CD4-positive, alpha-beta memory T cell (primary cell): ENCODE measurements at regions not wholly inside any gene's neighbourhood (a gene's known extent, or its start where the extent isn't known, plus 50 kb on each side); places are given as distances from the start of the nearest gene placed in this dataset.

Source experiments
- CTCF ChIA-PET: fragments of 350-600 bp; sonication (Branson Sonifier 250); formaldehyde crosslinking; loops from one replicate; lab custom pipeline; 2021; ENCODE audit warnings: inconsistent platforms; ENCODE audit not compliant: partially characterized antibody; lab: Charles Lee
- POLR2A ChIA-PET: fragments of 350-600 bp; sonication (Branson Sonifier 250); formaldehyde crosslinking; loops from one replicate; lab custom pipeline; 2021; ENCODE audit not compliant: partially characterized antibody; lab: Charles Lee
- DNase-seq, 5 donors: peaks; one replicate each; pipeline versions ENCODE4 v3.0.0 to v3.0.0-alpha.2; 2020 to 2022; ENCODE audit warnings: mixed read lengths in 1 of 5
- H3K27ac ChIP-seq: one replicate; pipeline ENCODE4 v1.7.0; 2013; ENCODE audit warnings: low read depth, low read length
- H3K27me3 ChIP-seq: 2 replicates; pipeline ENCODE4 v1.7.0; 2013; ENCODE audit warnings: mild to moderate bottlenecking, low read length, moderate library complexity; ENCODE audit not compliant: insufficient read depth
- H3K36me3 ChIP-seq: 2 replicates; pipeline ENCODE4 v1.7.0; 2013; ENCODE audit warnings: mild to moderate bottlenecking, low read length, moderate library complexity; ENCODE audit not compliant: insufficient read depth
- H3K4me1 ChIP-seq: 2 replicates; pipeline ENCODE4 v1.7.0; 2013; ENCODE audit warnings: mild to moderate bottlenecking, low read length, moderate library complexity; ENCODE audit not compliant: insufficient read depth
- H3K4me3 ChIP-seq, 2 donors: one replicate each; pipeline ENCODE4 v1.7.0; 2013; ENCODE audit warnings: low read length in 2 of 2, mild to moderate bottlenecking in 1 of 2
- H3K9me3 ChIP-seq, 2 donors: one replicate each; pipeline ENCODE4 v1.7.0; 2013; ENCODE audit warnings: low read length in 2 of 2, control low read depth in 1 of 2; ENCODE audit not compliant: control insufficient read depth in 1 of 2
- H3K27ac Mint-ChIP-seq, 7 donors: one replicate each; pipeline ENCODE4 v1.8.0; 2020 to 2021; ENCODE audit warnings: mixed read lengths in 7 of 7, mild to moderate bottlenecking in 6 of 7, inconsistent platforms in 3 of 7, moderate library complexity in 3 of 7
- H3K27me3 Mint-ChIP-seq, 2 donors: one replicate each; pipeline ENCODE4 v1.8.0; 2020 to 2021; ENCODE audit warnings: mixed read lengths in 2 of 2
- H3K36me3 Mint-ChIP-seq, 2 donors: one replicate each; pipeline ENCODE4 v1.8.0; 2020 to 2021; ENCODE audit warnings: mixed read lengths in 2 of 2, inconsistent platforms in 1 of 2, mild to moderate bottlenecking in 1 of 2
- H3K4me1 Mint-ChIP-seq, 4 donors: one replicate each; pipeline ENCODE4 v1.8.0; 2020 to 2021; ENCODE audit warnings: mixed read lengths in 4 of 4, mild to moderate bottlenecking in 1 of 4
- H3K4me3 Mint-ChIP-seq, 8 donors: one replicate each; pipeline ENCODE4 v1.8.0; 2020 to 2021; ENCODE audit warnings: mixed read lengths in 8 of 8, mild to moderate bottlenecking in 7 of 8, moderate library complexity in 6 of 8, inconsistent platforms in 3 of 8
- H3K9me3 Mint-ChIP-seq, 8 donors: one replicate each; pipeline ENCODE4 v1.8.0; 2020 to 2021; ENCODE audit warnings: mixed read lengths in 8 of 8, mild to moderate bottlenecking in 5 of 8, inconsistent platforms in 3 of 8, moderate library complexity in 1 of 8
- intact Hi-C: fragments of 100-400 bp; cut with micrococcal nuclease; formaldehyde crosslinking; loops from one replicate; pipeline ENCODE4 v1.15.1; 2023

DNA sequence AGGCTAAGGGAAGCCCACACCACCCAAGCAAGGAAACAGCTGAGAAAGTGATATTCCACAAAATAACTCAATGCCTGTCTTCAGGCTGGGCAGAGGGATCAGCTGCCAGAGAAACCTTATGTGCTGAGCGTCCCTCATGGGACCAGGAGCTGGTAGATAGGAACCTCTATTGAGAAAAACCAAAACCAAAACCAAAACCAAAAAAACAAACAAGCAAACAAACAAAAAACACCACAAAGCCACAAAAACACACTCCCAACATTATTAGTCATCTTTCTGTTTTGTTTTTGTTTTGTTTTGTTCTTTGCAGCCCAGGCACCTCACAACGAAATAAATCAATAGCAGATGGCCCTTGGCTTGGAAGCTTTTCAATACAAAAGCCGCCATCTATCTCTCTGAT, 760.8 kb upstream of the CELF2 start:
- intact Hi-C loops, result no loop called here
- CTCF ChIA-PET, result no interaction called here

DNA sequence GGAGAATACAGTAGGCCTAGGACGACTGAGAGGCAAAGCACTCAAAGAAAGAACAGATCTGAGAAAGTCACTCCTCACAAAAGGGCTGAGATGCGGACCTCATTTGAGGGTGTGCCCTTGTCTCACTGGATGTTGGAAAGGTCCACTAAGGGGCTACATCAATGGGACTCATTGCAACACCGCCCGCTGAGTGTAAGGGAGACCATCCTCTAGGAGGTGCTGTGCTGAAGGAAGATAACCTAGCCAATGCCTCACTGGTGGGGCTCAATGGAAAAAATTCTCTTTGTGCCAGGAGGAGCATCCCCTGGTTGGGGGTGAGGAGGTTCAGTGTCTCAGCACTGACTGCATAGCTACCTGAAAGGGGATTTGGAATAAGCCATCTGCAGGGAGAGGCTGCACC, 758.7 kb upstream of the CELF2 start:
- Mint-ChIP-seq H3K27ac (no peak overlapping the region), H3K4me3 (no peak overlapping the region), H3K36me3 (no peaks in the 10 kb centered on the region), H3K27me3 (no peaks in the 10 kb centered on the region), H3K9me3 (peaks cover 2 to 10% (median 7%) of the 10 kb centered on the region in 8 donors), H3K4me1 (peaks cover 0 to 2% (median 0%) of the 10 kb centered on the region in 4 donors)
- no peak overlapping the region for H3K27ac ChIP-seq
- H3K9me3 ChIP-seq, result no peaks in the 10 kb centered on the region
- no peaks in the 10 kb centered on the region for H3K36me3 ChIP-seq
- intact Hi-C loops, result no loop called here
- H3K4me3 ChIP-seq, result no peak overlapping the region
- H3K27me3 ChIP-seq, result no peaks in the 10 kb centered on the region
- no peaks in the 10 kb centered on the region for H3K4me1 ChIP-seq
- no peak for DNase-seq
- POLR2A ChIA-PET, result no interaction called here
- CTCF ChIA-PET, result no interaction called here

More for the DNA sequence above, 760.8 kb upstream of the CELF2 start:
- Mint-ChIP-seq H3K9me3 (peaks cover 2 to 10% (median 7%) of the 10 kb centered on the region in 8 donors), H3K27me3 (peaks cover 0 to 1% of the 10 kb centered on the region in 2 donors), H3K27ac (no peak overlapping the region), H3K4me1 (peaks cover 0 to 2% (median 0%) of the 10 kb centered on the region in 4 donors), H3K36me3 (no peaks in the 10 kb centered on the region), H3K4me3 (no peak overlapping the region)
- Histone ChIP-seq H3K4me1 (no peaks in the 10 kb centered on the region), H3K36me3 (no peaks in the 10 kb centered on the region), H3K27me3 (no peaks in the 10 kb centered on the region), H3K4me3 (no peak overlapping the region), H3K27ac (no peak overlapping the region), H3K9me3 (no peaks in the 10 kb centered on the region)
- POLR2A ChIA-PET, result no interaction called here
- no peak for DNase-seq

- Mint-ChIP-seq H3K9me3 (no peaks in the 10 kb centered on the region), H3K36me3 (no peaks in the 10 kb centered on the region), H3K27ac (no peak overlapping the region), H3K4me3 (no peak overlapping the region), H3K27me3 (no peaks in the 10 kb centered on the region), H3K4me1 (no peaks in the 10 kb centered on the region)
- POLR2A ChIA-PET, result no interaction called here
- Histone ChIP-seq H3K9me3 (no peaks in the 10 kb centered on the region), H3K4me3 (no peak overlapping the region), H3K27ac (no peak overlapping the region), H3K27me3 (no peaks in the 10 kb centered on the region), H3K4me1 (no peaks in the 10 kb centered on the region), H3K36me3 (no peaks in the 10 kb centered on the region)
- CTCF ChIA-PET, result no interaction called here
- no peak for DNase-seq
- intact Hi-C loops, result no loop called here
These were observed 747.3 kb upstream of the CELF2 start for GRCh38 chr10:10270126-10271050.

DNA sequence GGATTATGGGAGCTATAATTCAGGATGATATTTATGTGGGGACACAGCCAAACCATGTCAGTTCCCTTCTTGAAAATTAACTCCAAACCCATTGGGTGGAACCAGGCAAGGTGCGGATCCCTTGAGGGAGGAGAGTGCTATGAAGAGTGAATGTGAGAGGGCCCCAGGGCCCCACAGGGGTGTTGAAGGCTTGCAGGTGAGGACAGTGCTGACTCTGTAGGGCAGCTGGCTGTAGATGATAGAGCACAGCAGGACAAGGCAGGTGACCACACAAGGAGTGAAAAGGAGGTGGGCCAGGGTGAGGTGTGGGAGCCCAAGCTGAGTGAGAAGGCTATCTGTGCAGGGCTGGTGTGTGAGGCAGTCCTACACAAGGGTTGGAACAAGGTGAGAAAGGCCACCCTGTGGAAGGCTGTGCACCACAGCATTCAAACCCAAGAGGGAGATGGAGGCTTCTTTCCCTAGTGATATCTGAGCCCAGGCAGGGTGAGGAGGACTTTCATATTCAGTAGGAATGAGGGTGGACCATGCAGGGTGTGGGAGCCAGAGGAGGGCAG, 746.0 kb upstream of the CELF2 start:
- intact Hi-C loops, result no loop called here
- Mint-ChIP-seq H3K4me3 (no peak overlapping the region), H3K36me3 (no peaks in the 10 kb centered on the region), H3K9me3 (no peaks in the 10 kb centered on the region), H3K27ac (no peak overlapping the region), H3K27me3 (no peaks in the 10 kb centered on the region), H3K4me1 (no peaks in the 10 kb centered on the region)
- Histone ChIP-seq H3K36me3 (no peaks in the 10 kb centered on the region), H3K27me3 (no peaks in the 10 kb centered on the region), H3K27ac (no peak overlapping the region), H3K4me1 (no peaks in the 10 kb centered on the region), H3K4me3 (no peak overlapping the region), H3K9me3 (no peaks in the 10 kb centered on the region)
- ChIA-PET CTCF (no interaction called here), POLR2A (no interaction called here)
- no peak for DNase-seq

DNA sequence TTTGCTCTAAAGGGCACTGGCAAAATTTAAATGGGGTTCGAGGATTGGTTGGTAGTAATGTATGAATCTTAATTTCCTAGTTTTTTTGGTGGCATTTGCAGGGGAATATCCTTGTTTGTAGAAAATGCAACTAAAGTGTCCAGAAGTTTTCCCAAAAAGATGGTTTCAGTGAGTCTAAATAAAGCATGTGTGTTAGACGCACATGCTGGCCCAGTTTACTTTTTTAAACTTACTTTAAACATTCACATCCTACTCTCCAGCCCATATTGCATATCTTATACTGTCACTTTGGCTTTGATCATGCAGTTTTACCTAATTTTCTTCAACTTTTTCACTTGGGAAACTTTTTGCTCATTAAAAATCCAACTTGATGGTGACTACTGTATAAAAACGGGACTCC, 744.0 kb upstream of the CELF2 start:
- no peak for DNase-seq
- intact Hi-C loops, result no loop called here
- POLR2A ChIA-PET, result no interaction called here
- H3K4me1 Mint-ChIP-seq, result no peaks in the 10 kb centered on the region
- H3K27me3 ChIP-seq, result no peaks in the 10 kb centered on the region
- no peaks in the 10 kb centered on the region for H3K9me3 Mint-ChIP-seq
- no peaks in the 10 kb centered on the region for H3K36me3 Mint-ChIP-seq
- H3K36me3 ChIP-seq, result no peaks in the 10 kb centered on the region
- CTCF ChIA-PET, result no interaction called here
- no peaks in the 10 kb centered on the region for H3K9me3 ChIP-seq
- H3K27me3 Mint-ChIP-seq, result no peaks in the 10 kb centered on the region
- no peaks in the 10 kb centered on the region for H3K4me1 ChIP-seq
- no peak overlapping the region for H3K27ac ChIP-seq
- no peak overlapping the region for H3K4me3 ChIP-seq
- H3K4me3 Mint-ChIP-seq, result no peak overlapping the region
- H3K27ac Mint-ChIP-seq, result no peak overlapping the region

- Histone ChIP-seq H3K27ac (no peak overlapping the region), H3K4me3 (no peak overlapping the region), H3K27me3 (no peaks in the 10 kb centered on the region), H3K4me1 (no peaks in the 10 kb centered on the region), H3K9me3 (no peaks in the 10 kb centered on the region), H3K36me3 (no peaks in the 10 kb centered on the region)
- intact Hi-C loops, result no loop called here
- Mint-ChIP-seq H3K4me1 (no peaks in the 10 kb centered on the region), H3K27ac (no peak overlapping the region), H3K9me3 (peaks cover 0 to 4% (median under 1%) of the 10 kb centered on the region in 8 donors), H3K36me3 (no peaks in the 10 kb centered on the region), H3K27me3 (peaks cover 2% of the 10 kb centered on the region in 2 donors), H3K4me3 (no peak overlapping the region)
- ChIA-PET CTCF (no interaction called here), POLR2A (no interaction called here)
- DNase-seq, result no peak
These were observed 737.8 kb upstream of the CELF2 start for GRCh38 chr10:10279906-10280305.

DNA sequence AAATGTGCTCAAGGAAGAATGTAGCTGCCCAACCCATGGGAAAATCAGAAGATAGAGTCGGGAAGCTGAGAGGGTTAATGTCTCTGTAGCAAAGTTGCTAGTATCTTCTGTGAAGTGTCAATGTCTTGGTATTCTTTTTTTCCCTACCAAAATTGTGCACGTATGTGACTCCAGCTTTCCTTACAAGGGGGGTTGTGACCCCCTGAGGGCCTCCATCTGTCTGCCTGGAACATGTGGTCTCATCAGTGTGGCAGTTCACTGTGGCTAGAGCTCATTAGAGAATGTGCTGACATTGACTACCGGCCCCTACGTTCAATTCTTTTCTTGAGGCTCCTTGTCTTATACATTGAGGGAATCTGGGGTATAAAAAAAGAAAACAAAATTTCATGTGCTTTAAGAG, 725.2 kb upstream of the CELF2 start:
- POLR2A ChIA-PET, result no interaction called here
- no peaks in the 10 kb centered on the region for H3K27me3 ChIP-seq
- CTCF ChIA-PET, result no interaction called here
- H3K4me3 ChIP-seq, result no peak overlapping the region
- no peaks in the 10 kb centered on the region for H3K4me1 ChIP-seq
- H3K27ac Mint-ChIP-seq, result no peak overlapping the region
- H3K4me1 Mint-ChIP-seq, result no peaks in the 10 kb centered on the region
- no peak overlapping the region for H3K4me3 Mint-ChIP-seq
- H3K36me3 ChIP-seq, result no peaks in the 10 kb centered on the region
- no peak for DNase-seq
- no peak overlapping the region for H3K27ac ChIP-seq
- H3K27me3 Mint-ChIP-seq, result no peaks in the 10 kb centered on the region
- no peaks in the 10 kb centered on the region for H3K36me3 Mint-ChIP-seq
- peaks cover 0 to 2% (median 0%) of the 10 kb centered on the region in 8 donors for H3K9me3 Mint-ChIP-seq
- intact Hi-C loops, result no loop called here
- no peaks in the 10 kb centered on the region for H3K9me3 ChIP-seq
